OCI-LY7 (cell line): ENCODE measurements at regions not wholly inside any gene's neighbourhood (a gene's known extent, or its start where the extent isn't known, plus 50 kb on each side); places are given as distances from the start of the nearest gene placed in this dataset.

Experiments used
- BruUV-seq: library from RNA; stranded (reverse); fragments of 400-500 nt; replicated peaks from 2 replicates; lab custom pipeline; 2021; lab: Mats Ljungman, UMichigan
- CTCF ChIA-PET: fragments of 300-600 bp; sonication (Branson Sonifier 250); formaldehyde crosslinking; loops from one replicate; lab custom pipeline; 2022; ENCODE audit warnings: antibody characterized with exemption; ENCODE audit not compliant: unreplicated experiment; lab: Charles Lee
- POLR2A ChIA-PET: fragments of 300-600 bp; sonication (Branson Sonifier 250); formaldehyde crosslinking; loops from one replicate; lab custom pipeline; 2022; ENCODE audit warnings: antibody characterized with exemption; lab: Charles Lee
- DNase-seq: peaks from one replicate; pipeline ENCODE4 v3.0.0-alpha.2; 2015; ENCODE audit warnings: low spot score
- H2AFZ ChIP-seq: fragments of 200-600 bp; sonication (generic), shearing (Covaris generic); 2 replicates; pipeline ENCODE4 v1.6.1; 2014; ENCODE audit warnings: mild to moderate bottlenecking, antibody characterized with exemption, low read length, moderate library complexity
- H3K27ac ChIP-seq: fragments of 200-600 bp; sonication (generic); 2 replicates; pipeline ENCODE4 v1.5.1; 2014; ENCODE audit warnings: mixed run types, low read depth, mild to moderate bottlenecking, moderate library complexity, low read length, inconsistent platforms; ENCODE audit not compliant: poor library complexity, severe bottlenecking
- H3K36me3 ChIP-seq: fragments of 200-600 bp; sonication (generic); 2 replicates; pipeline ENCODE4 v1.6.1; 2014; ENCODE audit warnings: mild to moderate bottlenecking, antibody characterized with exemption, low read length, moderate library complexity, mixed read lengths; ENCODE audit not compliant: insufficient read depth
- H3K4me1 ChIP-seq: fragments of 200-600 bp; sonication (generic); 2 replicates; pipeline ENCODE4 v1.5.1; 2014; ENCODE audit warnings: mild to moderate bottlenecking, low read length; ENCODE audit not compliant: insufficient read depth, poor library complexity, severe bottlenecking
- H3K4me2 ChIP-seq: fragments of 200-600 bp; sonication (generic); 2 replicates; pipeline ENCODE4 v1.6.1; 2014; ENCODE audit warnings: mild to moderate bottlenecking, low read length
- H3K4me3 ChIP-seq: fragments of 200-600 bp; sonication (generic); 2 replicates; pipeline ENCODE4 v1.5.1; 2014; ENCODE audit warnings: mild to moderate bottlenecking, low read depth, low read length; ENCODE audit not compliant: poor library complexity, severe bottlenecking
- H3K79me2 ChIP-seq: fragments of 200-600 bp; sonication (generic); 2 replicates; pipeline ENCODE4 v1.6.1; 2016; ENCODE audit warnings: low read depth, mild to moderate bottlenecking, low read length, moderate library complexity, mixed read lengths; ENCODE audit not compliant: insufficient read depth
- H3K9me2 ChIP-seq: fragments of 200-600 bp; sonication (generic); 2 replicates; pipeline ENCODE4 v1.6.1; 2016; ENCODE audit warnings: mild to moderate bottlenecking, low read length, mixed read lengths; ENCODE audit not compliant: insufficient read depth
- H3K9me3 ChIP-seq: fragments of 200-600 bp; sonication (generic); 2 replicates; pipeline ENCODE4 v1.6.1; 2014; ENCODE audit warnings: mild to moderate bottlenecking, mixed run types, low read length, mixed read lengths
- H4K20me1 ChIP-seq: fragments of 200-600 bp; sonication (generic); 2 replicates; pipeline ENCODE4 v1.6.1; 2014; ENCODE audit warnings: mild to moderate bottlenecking, antibody characterized with exemption, low read length, moderate library complexity, mixed read lengths; ENCODE audit not compliant: insufficient read depth
- CTCF ChIP-seq: fragments of 200-600 bp; sonication (generic); conservative IDR thresholded peaks from 2 replicates; pipeline ENCODE4 v1.5.1; 2014; ENCODE audit warnings: mild to moderate bottlenecking, antibody characterized with exemption, low read length, moderate library complexity, mixed read lengths
- EZH2phosphoT487 ChIP-seq: fragments of 200-600 bp; sonication (generic); IDR thresholded peaks from 2 replicates; pipeline ENCODE4 v1.6.1; 2018; ENCODE audit warnings: low read depth, borderline replicate concordance, mild to moderate bottlenecking, mixed run types, antibody characterized with exemption, low read length, moderate library complexity, mixed read lengths
- intact Hi-C: fragments of 100-400 bp; cut with micrococcal nuclease; formaldehyde crosslinking; loops from one replicate; pipeline ENCODE4 v1.10.0; 2022; ENCODE audit not compliant: unreplicated experiment

- intact Hi-C loops = no loop called here
- Histone ChIP-seq H3K36me3 (no peaks in the 10 kb centered on the region), H3K4me2 (no peak overlapping the region), H3K4me1 (no peaks in the 10 kb centered on the region), H2AFZ (no peak overlapping the region), H3K27ac (no peak overlapping the region), H4K20me1 (no peaks in the 10 kb centered on the region), H3K79me2 (no peaks in the 10 kb centered on the region), H3K4me3 (no peak overlapping the region), H3K9me2 (no peaks in the 10 kb centered on the region), H3K9me3 (no peaks in the 10 kb centered on the region)
- DNase-seq = no peak
- POLR2A ChIA-PET = no interaction called here
- BruUV-seq = no TSS peak
- TF ChIP-seq EZH2phosphoT487 (no peak), CTCF (no peak)
- CTCF ChIA-PET = no interaction called here
Measured at GRCh38 chr7:52652621-52653020, 382.8 kb upstream of the POM121L12 start.

GRCh38 chr7:52648872-52649271 is 386.6 kb upstream of the POM121L12 start:
- H3K4me3 ChIP-seq = no peak overlapping the region
- no peaks in the 10 kb centered on the region for H3K4me1 ChIP-seq
- no peak overlapping the region for H3K27ac ChIP-seq
- TF ChIP-seq CTCF (no peak), EZH2phosphoT487 (no peak)
- no peaks in the 10 kb centered on the region for H3K36me3 ChIP-seq
- H4K20me1 ChIP-seq = no peaks in the 10 kb centered on the region
- H3K9me3 ChIP-seq = no peaks in the 10 kb centered on the region
- DNase-seq = no peak
- CTCF ChIA-PET = no interaction called here
- H2AFZ ChIP-seq = no peak overlapping the region
- POLR2A ChIA-PET = no interaction called here
- intact Hi-C loops = no loop called here
- BruUV-seq = no TSS peak
- H3K79me2 ChIP-seq = no peaks in the 10 kb centered on the region
- no peak overlapping the region for H3K4me2 ChIP-seq
- no peaks in the 10 kb centered on the region for H3K9me2 ChIP-seq

GRCh38 chr7:52647046-52647445 is 388.4 kb upstream of the POM121L12 start:
- H3K79me2 ChIP-seq = no peaks in the 10 kb centered on the region
- no TSS peak for BruUV-seq
- no peaks in the 10 kb centered on the region for H3K9me3 ChIP-seq
- ChIA-PET POLR2A (no interaction called here), CTCF (no interaction called here)
- H3K36me3 ChIP-seq = no peaks in the 10 kb centered on the region
- no peak overlapping the region for H3K27ac ChIP-seq
- H3K4me3 ChIP-seq = no peak overlapping the region
- H3K4me2 ChIP-seq = no peak overlapping the region
- intact Hi-C loops = no loop called here
- no peak for DNase-seq
- H4K20me1 ChIP-seq = no peaks in the 10 kb centered on the region
- H2AFZ ChIP-seq = no peak overlapping the region
- TF ChIP-seq EZH2phosphoT487 (no peak), CTCF (no peak)
- no peaks in the 10 kb centered on the region for H3K4me1 ChIP-seq
- no peaks in the 10 kb centered on the region for H3K9me2 ChIP-seq
